ENCODE measurements at regions not wholly inside any gene's neighbourhood (a gene's known extent, or its start where the extent isn't known, plus 50 kb on each side); places are given as distances from the start of the nearest gene placed in this dataset.

DNA sequence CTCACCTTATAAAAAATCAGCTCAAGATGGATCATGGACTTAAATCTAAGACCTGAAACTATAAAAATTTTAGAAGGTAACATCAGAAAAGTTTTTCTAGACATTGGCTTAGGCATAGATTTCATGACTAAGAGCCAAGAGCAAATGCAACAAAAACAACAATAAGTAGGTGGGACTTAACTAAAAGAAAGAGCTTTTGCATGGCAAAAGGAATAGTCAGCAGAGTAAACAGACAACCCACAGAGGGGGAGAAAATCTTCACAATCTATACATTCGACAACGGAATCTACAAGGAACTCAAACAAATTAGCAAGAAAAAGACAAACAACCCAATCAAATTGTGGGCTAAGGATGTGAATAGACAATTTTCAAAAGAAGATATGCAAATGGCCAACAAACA, 368.4 kb upstream of the KIF2B start:
- TF ChIP-seq, protein P1, sequence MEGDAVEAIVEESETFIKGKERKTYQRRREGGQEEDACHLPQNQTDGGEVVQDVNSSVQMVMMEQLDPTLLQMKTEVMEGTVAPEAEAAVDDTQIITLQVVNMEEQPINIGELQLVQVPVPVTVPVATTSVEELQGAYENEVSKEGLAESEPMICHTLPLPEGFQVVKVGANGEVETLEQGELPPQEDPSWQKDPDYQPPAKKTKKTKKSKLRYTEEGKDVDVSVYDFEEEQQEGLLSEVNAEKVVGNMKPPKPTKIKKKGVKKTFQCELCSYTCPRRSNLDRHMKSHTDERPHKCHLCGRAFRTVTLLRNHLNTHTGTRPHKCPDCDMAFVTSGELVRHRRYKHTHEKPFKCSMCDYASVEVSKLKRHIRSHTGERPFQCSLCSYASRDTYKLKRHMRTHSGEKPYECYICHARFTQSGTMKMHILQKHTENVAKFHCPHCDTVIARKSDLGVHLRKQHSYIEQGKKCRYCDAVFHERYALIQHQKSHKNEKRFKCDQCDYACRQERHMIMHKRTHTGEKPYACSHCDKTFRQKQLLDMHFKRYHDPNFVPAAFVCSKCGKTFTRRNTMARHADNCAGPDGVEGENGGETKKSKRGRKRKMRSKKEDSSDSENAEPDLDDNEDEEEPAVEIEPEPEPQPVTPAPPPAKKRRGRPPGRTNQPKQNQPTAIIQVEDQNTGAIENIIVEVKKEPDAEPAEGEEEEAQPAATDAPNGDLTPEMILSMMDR (IDR thresholded peaks at IDR 0.05) = no peak
- TF ChIP-seq POLR2A (IDR thresholded peaks at IDR 0.05) = no peak
